ENCODE measurements at regions not wholly inside any gene's neighbourhood (a gene's known extent, or its start where the extent isn't known, plus 50 kb on each side); places are given as distances from the start of the nearest gene placed in this dataset.
"Not testable (repeated sequence)": the region's sequence is repeated elsewhere in the genome, so short reads cannot be mapped to it uniquely, and the experiment has no call there.

- DNase-seq, result no peak
Measured at GRCh38 chr11:25633230-25633629, 698.7 kb upstream of the ANO3 start.

GRCh38 chr11:25649220-25649619, 682.7 kb upstream of the ANO3 start:
- not testable (repeated sequence) for DNase-seq

GRCh38 chr11:25650319-25650718, 681.6 kb upstream of the ANO3 start:
- DNase-seq, result no peak

GRCh38 chr11:25655636-25656035, 676.3 kb upstream of the ANO3 start:
- DNase-seq, result no peak

- DNase-seq, result no peak
Measured at GRCh38 chr11:25658916-25659315, 673.0 kb upstream of the ANO3 start.

GRCh38 chr11:25659706-25660105, 672.2 kb upstream of the ANO3 start:
- no peak for DNase-seq

GRCh38 chr11:25667871-25668270, 664.1 kb upstream of the ANO3 start:
- DNase-seq, result no peak

- DNase-seq, result no peak
Measured at GRCh38 chr11:25691959-25692358, 640.0 kb upstream of the ANO3 start.

- no peak for DNase-seq
Measured at GRCh38 chr11:25702417-25702816, 629.5 kb upstream of the ANO3 start.

- no peak for DNase-seq
Measured at GRCh38 chr11:25710975-25711374, 621.0 kb upstream of the ANO3 start.

GRCh38 chr11:25727944-25728343, 604.0 kb upstream of the ANO3 start:
- no peak for DNase-seq

- no peak for DNase-seq
Measured at GRCh38 chr11:25730230-25730629, 601.7 kb upstream of the ANO3 start.

GRCh38 chr11:25733777-25734176, 598.2 kb upstream of the ANO3 start:
- DNase-seq, result no peak

- DNase-seq, result no peak
Measured at GRCh38 chr11:25734591-25735211, 597.2 kb upstream of the ANO3 start.

GRCh38 chr11:25737071-25737675, 594.8 kb upstream of the ANO3 start:
- no peak for DNase-seq

GRCh38 chr11:25741886-25742285, 590.0 kb upstream of the ANO3 start:
- no peak for DNase-seq

- no peak for DNase-seq
Measured at GRCh38 chr11:25742800-25743199, 589.1 kb upstream of the ANO3 start.

GRCh38 chr11:25755381-25755780, 576.5 kb upstream of the ANO3 start:
- DNase-seq, result no peak

GRCh38 chr11:25755918-25756584, 575.9 kb upstream of the ANO3 start:
- no peak for DNase-seq

GRCh38 chr11:25758145-25758661, 573.7 kb upstream of the ANO3 start:
- no peak for DNase-seq

GRCh38 chr11:25766332-25767015, 565.5 kb upstream of the ANO3 start:
- no peak for DNase-seq

- DNase-seq, result no peak
Measured at GRCh38 chr11:25769287-25769686, 562.6 kb upstream of the ANO3 start.

GRCh38 chr11:25771605-25772004, 560.3 kb upstream of the ANO3 start:
- no peak for DNase-seq

- no peak for DNase-seq
Measured at GRCh38 chr11:25775603-25776002, 556.3 kb upstream of the ANO3 start.
